Stomach (tissue), 4 donors: ENCODE measurements at regions not wholly inside any gene's neighbourhood (a gene's known extent, or its start where the extent isn't known, plus 50 kb on each side); places are given as distances from the start of the nearest gene placed in this dataset.

Experiments
- POLR2A ChIP-seq, 4 donors: fragments of 450-650 bp; IDR thresholded peaks; one replicate each; pipeline ENCODE4 v1.6.1; 2016; ENCODE audit warnings: antibody characterized with exemption in 4 of 4, control low read depth in 2 of 4, mild to moderate bottlenecking in 1 of 4, moderate library complexity in 1 of 4
- POLR2AphosphoS5 ChIP-seq, 3 donors: sonication (generic); formaldehyde crosslinking; IDR thresholded peaks; one replicate each; pipeline ENCODE4 v1.6.1; 2016; ENCODE audit warnings: antibody characterized with exemption in 3 of 3
- TF ChIP-seq, protein P1 (sequence below), 7 experiments: fragments of 450-650 bp in 4 of 7; fragments of 200-600 bp in 3 of 7; sonication (generic) in 3 of 7; IDR thresholded peaks; one replicate each; pipeline ENCODE4 v1.5.1; 2016 to 2019; ENCODE audit warnings: antibody characterized with exemption in 7 of 7, control low read depth in 2 of 7, mild to moderate bottlenecking in 1 of 7

DNA sequence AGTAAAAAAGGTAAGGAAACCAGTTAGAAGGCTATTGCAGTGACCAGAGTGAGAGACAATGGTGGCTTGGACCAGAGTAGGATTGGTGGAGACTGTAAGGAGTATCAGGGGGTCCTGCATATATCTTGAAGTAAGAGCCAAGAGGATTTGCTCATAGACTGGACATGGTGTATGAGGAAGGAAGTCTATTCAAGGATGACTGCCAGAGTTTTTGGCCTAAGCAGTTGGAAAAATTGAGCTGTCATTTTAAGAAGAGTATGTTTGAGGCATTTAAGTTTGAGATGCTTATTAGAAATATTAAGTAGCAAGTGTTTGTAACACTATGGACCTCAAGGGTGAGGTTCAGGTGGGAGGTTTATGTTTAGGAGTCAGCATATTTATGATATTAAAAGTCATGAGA, 596.6 kb downstream of the METTL15 start:
- TF ChIP-seq, protein P1, sequence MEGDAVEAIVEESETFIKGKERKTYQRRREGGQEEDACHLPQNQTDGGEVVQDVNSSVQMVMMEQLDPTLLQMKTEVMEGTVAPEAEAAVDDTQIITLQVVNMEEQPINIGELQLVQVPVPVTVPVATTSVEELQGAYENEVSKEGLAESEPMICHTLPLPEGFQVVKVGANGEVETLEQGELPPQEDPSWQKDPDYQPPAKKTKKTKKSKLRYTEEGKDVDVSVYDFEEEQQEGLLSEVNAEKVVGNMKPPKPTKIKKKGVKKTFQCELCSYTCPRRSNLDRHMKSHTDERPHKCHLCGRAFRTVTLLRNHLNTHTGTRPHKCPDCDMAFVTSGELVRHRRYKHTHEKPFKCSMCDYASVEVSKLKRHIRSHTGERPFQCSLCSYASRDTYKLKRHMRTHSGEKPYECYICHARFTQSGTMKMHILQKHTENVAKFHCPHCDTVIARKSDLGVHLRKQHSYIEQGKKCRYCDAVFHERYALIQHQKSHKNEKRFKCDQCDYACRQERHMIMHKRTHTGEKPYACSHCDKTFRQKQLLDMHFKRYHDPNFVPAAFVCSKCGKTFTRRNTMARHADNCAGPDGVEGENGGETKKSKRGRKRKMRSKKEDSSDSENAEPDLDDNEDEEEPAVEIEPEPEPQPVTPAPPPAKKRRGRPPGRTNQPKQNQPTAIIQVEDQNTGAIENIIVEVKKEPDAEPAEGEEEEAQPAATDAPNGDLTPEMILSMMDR (IDR thresholded peaks at IDR 0.05): no peak
- TF ChIP-seq POLR2AphosphoS5 (IDR thresholded peaks at IDR 0.05) (no peak), POLR2A (IDR thresholded peaks at IDR 0.05) (no peak)
